Neural cell (in vitro differentiated cells): ENCODE measurements at regions not wholly inside any gene's neighbourhood (a gene's known extent, or its start where the extent isn't known, plus 50 kb on each side); places are given as distances from the start of the nearest gene placed in this dataset.
"Not testable (repeated sequence)": the region's sequence is repeated elsewhere in the genome, so short reads cannot be mapped to it uniquely, and the experiment has no call there.

Experiments
- H2AFZ ChIP-seq: fragments of 200-600, 300-800 bp; sonication (generic), shearing (Covaris generic); 2 replicates; pipeline ENCODE4 v1.6.0; 2014; ENCODE audit warnings: low read depth, mild to moderate bottlenecking, antibody characterized with exemption, low read length, moderate library complexity
- H3F3A ChIP-seq: fragments of 200-600 bp; shearing (Covaris generic); 2 replicates; pipeline ENCODE4 v1.6.1; 2016; ENCODE audit warnings: mild to moderate bottlenecking, moderate library complexity, mixed read lengths, antibody characterized with exemption, low read length; ENCODE audit not compliant: insufficient read depth, poor library complexity, severe bottlenecking
- H3K27ac ChIP-seq: fragments of 200-600, 300-800 bp; sonication (generic), shearing (Covaris generic); 2 replicates; pipeline ENCODE4 v1.5.1; 2014; ENCODE audit warnings: mild to moderate bottlenecking, low read length, moderate library complexity
- H3K27me3 ChIP-seq: fragments of 300-800, 200-600 bp; sonication (generic), shearing (Covaris generic); 2 replicates; pipeline ENCODE4 v1.6.0; 2014; ENCODE audit warnings: mild to moderate bottlenecking, low read depth, low read length, moderate library complexity; ENCODE audit not compliant: insufficient read depth
- H3K36me3 ChIP-seq: fragments of 300-800, 200-600 bp; sonication (generic), shearing (Covaris generic); 2 replicates; pipeline ENCODE4 v1.5.1; 2014; ENCODE audit warnings: mild to moderate bottlenecking, antibody characterized with exemption, low read length, moderate library complexity; ENCODE audit not compliant: insufficient read depth
- H3K4me2 ChIP-seq: fragments of 300-800, 200-600 bp; sonication (generic), shearing (Covaris generic); 2 replicates; pipeline ENCODE4 v1.6.0; 2014; ENCODE audit warnings: mild to moderate bottlenecking, low read length
- H3K4me3 ChIP-seq: fragments of 300-800, 200-600 bp; sonication (generic), shearing (Covaris generic); 2 replicates; pipeline ENCODE4 v1.5.1; 2014; ENCODE audit warnings: mild to moderate bottlenecking, low read length, moderate library complexity
- H3K79me2 ChIP-seq: fragments of 200-600 bp; shearing (Covaris generic); replicated peaks from 2 replicates; pipeline ENCODE4 v1.6.0; 2014; ENCODE audit warnings: mild to moderate bottlenecking, low read length, moderate library complexity; ENCODE audit not compliant: insufficient read depth
- H3K9ac ChIP-seq: fragments of 300-800, 200-600 bp; sonication (generic), shearing (Covaris generic); 2 replicates; pipeline ENCODE4 v1.6.1; 2016; ENCODE audit warnings: mild to moderate bottlenecking, low read length, mixed read lengths
- H3K9me2 ChIP-seq: fragments of 200-600 bp; shearing (Covaris generic); 2 replicates; pipeline ENCODE4 v1.6.1; 2016; ENCODE audit warnings: mild to moderate bottlenecking, low read length, mixed read lengths; ENCODE audit not compliant: insufficient read depth
- H3K9me3 ChIP-seq: fragments of 200-600, 300-800 bp; sonication (generic), shearing (Covaris generic); 2 replicates; pipeline ENCODE4 v1.6.1; 2016; ENCODE audit warnings: mild to moderate bottlenecking, mixed run types, low read length, moderate library complexity, mixed read lengths
- H4K20me1 ChIP-seq: fragments of 200-600 bp; shearing (Covaris generic); 2 replicates; pipeline ENCODE4 v1.6.1; 2016; ENCODE audit warnings: mild to moderate bottlenecking, mixed run types; ENCODE audit not compliant: insufficient read depth
- EP300 ChIP-seq: fragments of 450-650 bp; conservative IDR thresholded peaks from 2 replicates; pipeline ENCODE4 v1.6.1; 2014; ENCODE audit warnings: antibody characterized with exemption, mild to moderate bottlenecking, moderate library complexity; ENCODE audit not compliant: poor library complexity, severe bottlenecking
- EZH2 ChIP-seq: fragments of 200-600, 300-800 bp; shearing (Covaris generic), sonication (generic); IDR thresholded peaks from 2 replicates; pipeline ENCODE4 v1.6.1; 2014; ENCODE audit warnings: antibody characterized with exemption, low read length, borderline replicate concordance, mild to moderate bottlenecking; ENCODE audit not compliant: insufficient read depth, poor library complexity, severe bottlenecking
- MXI1 ChIP-seq: fragments of 450-650 bp; conservative IDR thresholded peaks from 2 replicates; pipeline ENCODE4 v1.6.1; 2014; ENCODE audit warnings: antibody characterized with exemption, mild to moderate bottlenecking; ENCODE audit not compliant: poor library complexity, severe bottlenecking
- POLR2AphosphoS5 ChIP-seq: IDR thresholded peaks from 2 replicates; pipeline ENCODE4 v1.6.1; 2012
- RAD21 ChIP-seq: fragments of 450-650 bp; conservative IDR thresholded peaks from 2 replicates; pipeline ENCODE4 v1.6.1; 2014; ENCODE audit warnings: antibody characterized with exemption, mild to moderate bottlenecking, moderate library complexity
- SMC3 ChIP-seq: fragments of 450-650 bp; conservative IDR thresholded peaks from 2 replicates; pipeline ENCODE4 v1.6.1; 2014; ENCODE audit warnings: antibody characterized with exemption, mild to moderate bottlenecking, moderate library complexity; ENCODE audit not compliant: poor library complexity
- TAF1 ChIP-seq: IDR thresholded peaks from 2 replicates; pipeline ENCODE4 v1.6.1; 2012; ENCODE audit warnings: low read depth
- TF ChIP-seq, protein P1 (sequence below): IDR thresholded peaks from 2 replicates; pipeline ENCODE4 v1.6.1; 2012; ENCODE audit warnings: borderline replicate concordance
- TF ChIP-seq, protein P2 (sequence below): fragments of 450-650 bp; IDR thresholded peaks from 2 replicates; pipeline ENCODE4 v1.5.1; 2014; ENCODE audit warnings: antibody characterized with exemption, mild to moderate bottlenecking, moderate library complexity; ENCODE audit not compliant: poor library complexity, severe bottlenecking

GRCh38 chr5:20732223-20732622, 744.2 kb upstream of the CDH18 start:
- H3K4me2 ChIP-seq = not testable (repeated sequence)

GRCh38 chr5:20721286-20721685, 733.3 kb upstream of the CDH18 start:
- not testable (repeated sequence) for H3K79me2 ChIP-seq, H3K4me3 ChIP-seq, H3F3A ChIP-seq, H3K27ac ChIP-seq, H2AFZ ChIP-seq, H3K9me3 ChIP-seq, H3K9ac ChIP-seq, H3K36me3 ChIP-seq, H3K4me2 ChIP-seq, H4K20me1 ChIP-seq, H3K27me3 ChIP-seq, H3K9me2 ChIP-seq

More at GRCh38 chr5:20732223-20732622, 744.2 kb upstream of the CDH18 start:
- not testable (repeated sequence) for H3K4me3 ChIP-seq, H3K9ac ChIP-seq, H3K79me2 ChIP-seq, H3K27ac ChIP-seq, H3K27me3 ChIP-seq, H3K9me2 ChIP-seq, H3K9me3 ChIP-seq, H2AFZ ChIP-seq, H4K20me1 ChIP-seq, H3K36me3 ChIP-seq, H3F3A ChIP-seq

DNA sequence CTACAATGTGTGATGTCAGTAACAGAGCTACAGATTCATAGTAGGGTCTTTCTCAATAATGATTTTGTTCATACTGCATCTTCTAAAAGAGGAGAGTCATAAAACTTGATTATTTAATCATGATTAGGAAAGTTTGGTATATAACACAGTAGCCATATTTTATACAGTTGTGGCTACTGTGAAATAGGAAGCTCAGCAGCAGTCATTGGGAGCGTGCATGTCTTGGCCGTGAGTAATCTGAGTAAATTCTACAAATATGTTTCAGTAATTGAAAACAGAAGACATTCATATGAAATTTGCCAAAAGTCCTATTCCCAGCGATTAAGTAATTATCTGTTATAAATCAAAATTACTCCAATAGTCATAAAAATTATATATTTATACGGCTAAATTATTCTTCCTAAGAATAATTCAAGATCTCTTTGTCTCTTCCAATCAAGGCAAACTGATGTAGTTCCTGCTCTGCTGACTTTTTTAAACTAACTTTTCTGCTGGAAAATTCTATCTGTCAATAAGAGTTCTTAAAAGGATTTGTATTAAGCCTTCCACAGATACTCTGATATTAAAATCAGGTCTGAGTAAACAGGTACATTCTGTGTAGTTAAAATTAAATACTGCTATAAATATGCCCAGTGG, 723.6 kb upstream of the CDH18 start:
- not testable (repeated sequence) for H3F3A ChIP-seq, H3K27ac ChIP-seq, H3K79me2 ChIP-seq, H3K4me2 ChIP-seq, H3K9ac ChIP-seq, H3K4me3 ChIP-seq, H4K20me1 ChIP-seq, H3K27me3 ChIP-seq, H2AFZ ChIP-seq, H3K9me2 ChIP-seq, H3K9me3 ChIP-seq, H3K36me3 ChIP-seq

GRCh38 chr5:20707634-20708033, 719.6 kb upstream of the CDH18 start:
- H3K79me2 ChIP-seq, H3F3A ChIP-seq, H3K9ac ChIP-seq, H3K9me3 ChIP-seq, H3K4me2 ChIP-seq, H3K9me2 ChIP-seq, H2AFZ ChIP-seq, H3K36me3 ChIP-seq, H3K27me3 ChIP-seq, H4K20me1 ChIP-seq, H3K4me3 ChIP-seq, H3K27ac ChIP-seq: not testable (repeated sequence)

GRCh38 chr5:20694121-20694520, 706.1 kb upstream of the CDH18 start:
- no peaks in the 10 kb centered on the region for H4K20me1 ChIP-seq
- H3K27me3 ChIP-seq = no peaks in the 10 kb centered on the region
- H2AFZ ChIP-seq = no peak overlapping the region
- TF ChIP-seq SMC3 (no peak), RAD21 (no peak), POLR2AphosphoS5 (no peak), EP300 (no peak), EZH2 (no peak), TAF1 (no peak), MXI1 (no peak)
- TF ChIP-seq, protein P1, sequence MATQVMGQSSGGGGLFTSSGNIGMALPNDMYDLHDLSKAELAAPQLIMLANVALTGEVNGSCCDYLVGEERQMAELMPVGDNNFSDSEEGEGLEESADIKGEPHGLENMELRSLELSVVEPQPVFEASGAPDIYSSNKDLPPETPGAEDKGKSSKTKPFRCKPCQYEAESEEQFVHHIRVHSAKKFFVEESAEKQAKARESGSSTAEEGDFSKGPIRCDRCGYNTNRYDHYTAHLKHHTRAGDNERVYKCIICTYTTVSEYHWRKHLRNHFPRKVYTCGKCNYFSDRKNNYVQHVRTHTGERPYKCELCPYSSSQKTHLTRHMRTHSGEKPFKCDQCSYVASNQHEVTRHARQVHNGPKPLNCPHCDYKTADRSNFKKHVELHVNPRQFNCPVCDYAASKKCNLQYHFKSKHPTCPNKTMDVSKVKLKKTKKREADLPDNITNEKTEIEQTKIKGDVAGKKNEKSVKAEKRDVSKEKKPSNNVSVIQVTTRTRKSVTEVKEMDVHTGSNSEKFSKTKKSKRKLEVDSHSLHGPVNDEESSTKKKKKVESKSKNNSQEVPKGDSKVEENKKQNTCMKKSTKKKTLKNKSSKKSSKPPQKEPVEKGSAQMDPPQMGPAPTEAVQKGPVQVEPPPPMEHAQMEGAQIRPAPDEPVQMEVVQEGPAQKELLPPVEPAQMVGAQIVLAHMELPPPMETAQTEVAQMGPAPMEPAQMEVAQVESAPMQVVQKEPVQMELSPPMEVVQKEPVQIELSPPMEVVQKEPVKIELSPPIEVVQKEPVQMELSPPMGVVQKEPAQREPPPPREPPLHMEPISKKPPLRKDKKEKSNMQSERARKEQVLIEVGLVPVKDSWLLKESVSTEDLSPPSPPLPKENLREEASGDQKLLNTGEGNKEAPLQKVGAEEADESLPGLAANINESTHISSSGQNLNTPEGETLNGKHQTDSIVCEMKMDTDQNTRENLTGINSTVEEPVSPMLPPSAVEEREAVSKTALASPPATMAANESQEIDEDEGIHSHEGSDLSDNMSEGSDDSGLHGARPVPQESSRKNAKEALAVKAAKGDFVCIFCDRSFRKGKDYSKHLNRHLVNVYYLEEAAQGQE = no peak
- TF ChIP-seq, protein P2, sequence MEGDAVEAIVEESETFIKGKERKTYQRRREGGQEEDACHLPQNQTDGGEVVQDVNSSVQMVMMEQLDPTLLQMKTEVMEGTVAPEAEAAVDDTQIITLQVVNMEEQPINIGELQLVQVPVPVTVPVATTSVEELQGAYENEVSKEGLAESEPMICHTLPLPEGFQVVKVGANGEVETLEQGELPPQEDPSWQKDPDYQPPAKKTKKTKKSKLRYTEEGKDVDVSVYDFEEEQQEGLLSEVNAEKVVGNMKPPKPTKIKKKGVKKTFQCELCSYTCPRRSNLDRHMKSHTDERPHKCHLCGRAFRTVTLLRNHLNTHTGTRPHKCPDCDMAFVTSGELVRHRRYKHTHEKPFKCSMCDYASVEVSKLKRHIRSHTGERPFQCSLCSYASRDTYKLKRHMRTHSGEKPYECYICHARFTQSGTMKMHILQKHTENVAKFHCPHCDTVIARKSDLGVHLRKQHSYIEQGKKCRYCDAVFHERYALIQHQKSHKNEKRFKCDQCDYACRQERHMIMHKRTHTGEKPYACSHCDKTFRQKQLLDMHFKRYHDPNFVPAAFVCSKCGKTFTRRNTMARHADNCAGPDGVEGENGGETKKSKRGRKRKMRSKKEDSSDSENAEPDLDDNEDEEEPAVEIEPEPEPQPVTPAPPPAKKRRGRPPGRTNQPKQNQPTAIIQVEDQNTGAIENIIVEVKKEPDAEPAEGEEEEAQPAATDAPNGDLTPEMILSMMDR = no peak
- H3K4me2 ChIP-seq = no peak overlapping the region
- no peaks in the 10 kb centered on the region for H3K9me2 ChIP-seq
- H3K36me3 ChIP-seq = no peaks in the 10 kb centered on the region
- no peak overlapping the region for H3K4me3 ChIP-seq
- no peak overlapping the region for H3K27ac ChIP-seq
- no peaks in the 10 kb centered on the region for H3F3A ChIP-seq
- H3K9ac ChIP-seq = no peak overlapping the region
- H3K79me2 ChIP-seq = no peaks in the 10 kb centered on the region
- no peaks in the 10 kb centered on the region for H3K9me3 ChIP-seq
